H9 (cell line): ENCODE measurements at regions not wholly inside any gene's neighbourhood (a gene's known extent, or its start where the extent isn't known, plus 50 kb on each side); places are given as distances from the start of the nearest gene placed in this dataset.

Source experiments
- DNase-seq: peaks from one replicate; pipeline ENCODE4 v3.0.0-alpha.2; 2017
- H2AFZ ChIP-seq: one replicate; pipeline ENCODE4 v1.6.1; 2013; ENCODE audit warnings: mild to moderate bottlenecking, low read length, control low read depth, moderate library complexity
- H2AK5ac ChIP-seq: 2 replicates; pipeline ENCODE4 v1.6.1; 2013; ENCODE audit warnings: low read length, control low read depth, mixed read lengths; ENCODE audit not compliant: insufficient read length
- H2BK120ac ChIP-seq: one replicate; pipeline ENCODE4 v1.6.1; 2013; ENCODE audit warnings: low read depth, mild to moderate bottlenecking, low read length, control low read depth, inconsistent platforms; ENCODE audit not compliant: poor library complexity, severe bottlenecking
- H2BK12ac ChIP-seq: 2 replicates; pipeline ENCODE4 v1.6.1; 2013; ENCODE audit warnings: low read length, control low read depth, mixed read lengths, low read depth; ENCODE audit not compliant: insufficient read length
- H2BK15ac ChIP-seq: 2 replicates; pipeline ENCODE4 v1.6.1; 2013; ENCODE audit warnings: low read depth, low read length, control low read depth
- H2BK20ac ChIP-seq: one replicate; pipeline ENCODE4 v1.6.1; 2013; ENCODE audit warnings: low read depth, mild to moderate bottlenecking, low read length, control low read depth, inconsistent platforms; ENCODE audit not compliant: poor library complexity, severe bottlenecking
- H2BK5ac ChIP-seq: 2 replicates; pipeline ENCODE4 v1.6.1; 2013; ENCODE audit warnings: low read length, control low read depth, mixed read lengths; ENCODE audit not compliant: insufficient read length
- H3K14ac ChIP-seq: 2 replicates; pipeline ENCODE4 v1.6.1; 2013; ENCODE audit warnings: low read length, control low read depth; ENCODE audit not compliant: insufficient read depth
- H3K18ac ChIP-seq: 2 replicates; pipeline ENCODE4 v1.6.1; 2013; ENCODE audit warnings: low read depth, mild to moderate bottlenecking, mixed read lengths, low read length, control low read depth; ENCODE audit not compliant: insufficient read length
- H3K23ac ChIP-seq: 2 replicates; pipeline ENCODE4 v1.6.1; 2013; ENCODE audit warnings: low read length, control low read depth, mixed read lengths, low read depth; ENCODE audit not compliant: insufficient read length
- H3K23me2 ChIP-seq: 2 replicates; pipeline ENCODE4 v1.6.1; 2013; ENCODE audit warnings: low read depth, mild to moderate bottlenecking, mixed read lengths, low read length, control low read depth; ENCODE audit not compliant: insufficient read length, poor library complexity, severe bottlenecking
- H3K27ac ChIP-seq: 2 replicates; pipeline ENCODE4 v1.5.1; 2013; ENCODE audit warnings: low read length, control low read depth, mixed read lengths, low read depth; ENCODE audit not compliant: insufficient read length
- H3K27me3 ChIP-seq: 2 replicates; pipeline ENCODE4 v1.6.1; 2013; ENCODE audit warnings: low read length, control low read depth, inconsistent platforms; ENCODE audit not compliant: insufficient read depth
- H3K4ac ChIP-seq: 2 replicates; pipeline ENCODE4 v1.6.1; 2013; ENCODE audit warnings: low read depth, mild to moderate bottlenecking, control low read depth, inconsistent platforms, low read length, moderate library complexity
- H3K4me1 ChIP-seq: 2 replicates; pipeline ENCODE4 v1.6.1; 2013; ENCODE audit warnings: low read length, control low read depth, inconsistent platforms; ENCODE audit not compliant: insufficient read depth
- H3K4me2 ChIP-seq: 2 replicates; pipeline ENCODE4 v1.6.1; 2013; ENCODE audit warnings: low read length, control low read depth, mixed read lengths; ENCODE audit not compliant: insufficient read length, insufficient read depth
- H3K56ac ChIP-seq: 2 replicates; pipeline ENCODE4 v1.6.1; 2013; ENCODE audit warnings: low read depth, mild to moderate bottlenecking, mixed read lengths, low read length, control low read depth; ENCODE audit not compliant: insufficient read length
- H3K79me1 ChIP-seq: 2 replicates; pipeline ENCODE4 v1.6.1; 2013; ENCODE audit warnings: low read depth, mild to moderate bottlenecking, moderate library complexity, low read length, control low read depth, inconsistent platforms; ENCODE audit not compliant: insufficient read depth, poor library complexity, severe bottlenecking
- H3K79me2 ChIP-seq: 2 replicates; pipeline ENCODE4 v1.6.1; 2013; ENCODE audit warnings: low read length, control low read depth, inconsistent platforms; ENCODE audit not compliant: insufficient read depth
- H3K9ac ChIP-seq: 2 replicates; pipeline ENCODE4 v1.6.1; 2013; ENCODE audit warnings: low read length, control low read depth, mixed read lengths; ENCODE audit not compliant: insufficient read length; ENCODE audit errors: extremely low read depth
- H3K9me3 ChIP-seq: one replicate; pipeline ENCODE4 v1.6.1; 2013; ENCODE audit warnings: low read depth, low read length, inconsistent platforms; ENCODE audit not compliant: control insufficient read depth
- H3T11ph ChIP-seq: one replicate; pipeline ENCODE4 v1.6.1; 2013; ENCODE audit warnings: mild to moderate bottlenecking, low read length, control low read depth, inconsistent platforms
- H4K20me1 ChIP-seq: one replicate; pipeline ENCODE4 v1.6.1; 2013; ENCODE audit not compliant: control insufficient read depth, insufficient read length, insufficient read depth
- H4K5ac ChIP-seq: 2 replicates; pipeline ENCODE4 v1.6.1; 2013; ENCODE audit warnings: low read depth, mild to moderate bottlenecking, mixed read lengths, low read length, control low read depth; ENCODE audit not compliant: insufficient read length
- H4K8ac ChIP-seq: replicated peaks from 2 replicates; pipeline ENCODE4 v1.6.1; 2013; ENCODE audit warnings: low read length, control low read depth, mixed read lengths, low read depth; ENCODE audit not compliant: insufficient read length
- H4K91ac ChIP-seq: 2 replicates; pipeline ENCODE4 v1.6.1; 2013; ENCODE audit warnings: low read depth, mild to moderate bottlenecking, moderate library complexity, mixed read lengths, low read length, control low read depth; ENCODE audit not compliant: insufficient read length
- H3K27ac Mint-ChIP-seq, 3 experiments: 2 replicates in 2 of 3; 3 replicates in 1 of 3; pipeline ENCODE4 v1.8.0; 2020 to 2021; ENCODE audit warnings: mixed read lengths in 3 of 3, mild to moderate bottlenecking in 1 of 3, moderate library complexity in 1 of 3
- H3K27me3 Mint-ChIP-seq: 2 replicates; pipeline ENCODE4 v1.8.0; 2021; ENCODE audit warnings: low read depth, mild to moderate bottlenecking, moderate library complexity, mixed read lengths
- H3K36me3 Mint-ChIP-seq, 3 experiments: 2 replicates in 2 of 3; 3 replicates in 1 of 3; pipeline ENCODE4 v1.8.0; 2020 to 2021; ENCODE audit warnings: low read depth in 3 of 3, mixed read lengths in 3 of 3; ENCODE audit not compliant: insufficient read depth in 1 of 3
- H3K4me1 Mint-ChIP-seq, 2 experiments: 2 replicates each; pipeline ENCODE4 v1.8.0; 2020; ENCODE audit warnings: mixed read lengths in 2 of 2
- H3K4me3 Mint-ChIP-seq, 2 experiments: 2 replicates in 1 of 2; 3 replicates in 1 of 2; pipeline ENCODE4 v1.8.0; 2020 to 2021; ENCODE audit warnings: mild to moderate bottlenecking in 2 of 2, mixed read lengths in 2 of 2, moderate library complexity in 1 of 2
- H3K9me3 Mint-ChIP-seq, 2 experiments: 2 replicates in 1 of 2; 3 replicates in 1 of 2; pipeline ENCODE4 v1.8.0; 2020; ENCODE audit warnings: mild to moderate bottlenecking in 2 of 2, mixed read lengths in 2 of 2, moderate library complexity in 1 of 2
- WGBS: extraction: QIAGEN DNeasy Blood & Tissue Kit; methylation state at CpG from one replicate; pipeline ENCODE4 v1.1.7; 2013; ENCODE audit warnings: missing lambda C conversion rate, low lambda C conversion rate, mixed read lengths; ENCODE audit not compliant: insufficient read length; ENCODE audit errors: extremely low coverage; 5-methylcytosine and 5-hydroxymethylcytosine counted together
- TF ChIP-seq, protein P1 (sequence below): fragments of 200-600 bp; sonication (generic); conservative IDR thresholded peaks from 3 replicates; pipeline ENCODE4 v1.8.0; 2021; ENCODE audit warnings: antibody characterized with exemption, mild to moderate bottlenecking

DNA sequence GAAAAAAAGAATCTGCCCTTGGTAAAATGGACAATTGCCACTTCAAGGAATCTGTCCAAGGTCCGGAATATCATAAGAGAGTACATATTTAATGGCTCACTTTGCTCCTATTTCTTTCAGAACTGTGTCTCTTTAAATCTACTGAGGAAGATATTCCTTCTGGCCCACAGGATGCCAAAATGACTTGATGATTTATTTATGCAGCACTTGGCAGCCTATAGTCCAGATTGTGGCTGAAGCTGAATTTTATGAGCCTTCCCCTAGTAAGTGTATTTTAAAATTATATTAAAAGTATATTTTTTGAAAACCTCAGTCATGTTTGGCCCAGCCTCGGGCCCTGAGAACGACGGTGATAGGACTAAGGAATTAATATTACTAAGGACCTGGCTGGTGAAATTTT, 465.1 kb upstream of the HNRNPA3 start:
- Histone ChIP-seq H2BK120ac (no peak overlapping the region), H2BK15ac (no peak overlapping the region), H2AK5ac (no peak overlapping the region), H3K23ac (no peak overlapping the region), H3K23me2 (no peaks in the 10 kb centered on the region), H3K9ac (no peak overlapping the region), H2BK12ac (no peak overlapping the region), H3K14ac (no peak overlapping the region), H3K27ac (no peak overlapping the region), H3K79me2 (no peaks in the 10 kb centered on the region), H3K79me1 (no peaks in the 10 kb centered on the region), H2AFZ (no peak overlapping the region), H3K18ac (no peak overlapping the region), H3K9me3 (no peaks in the 10 kb centered on the region), H4K91ac (no peak overlapping the region), H3T11ph (no peak overlapping the region), H4K8ac (no peak overlapping the region), H3K4me1 (peaks cover 13% of the 10 kb centered on the region), H3K27me3 (no peaks in the 10 kb centered on the region), H3K4ac (no peak overlapping the region), H2BK5ac (no peak overlapping the region), H4K20me1 (no peaks in the 10 kb centered on the region), H4K5ac (no peak overlapping the region), H3K4me2 (no peak overlapping the region), H2BK20ac (no peak overlapping the region), H3K56ac (no peak overlapping the region)
- Mint-ChIP-seq H3K36me3 (no peaks in the 10 kb centered on the region), H3K27ac (0 out of 7 replicates have a peak overlapping the region, but pooled peaks of 1 of the 3 experiments have one; percentile 98), H3K27me3 (no peaks in the 10 kb centered on the region), H3K4me1 (peaks cover 58 to 59% of the 10 kb centered on the region in 2 experiments), H3K9me3 (no peaks in the 10 kb centered on the region), H3K4me3 (no peak overlapping the region)
- DNase-seq = no peak
- WGBS = no CpG with 5 or more reads among the region's 4 CpGs
- TF ChIP-seq, protein P1, sequence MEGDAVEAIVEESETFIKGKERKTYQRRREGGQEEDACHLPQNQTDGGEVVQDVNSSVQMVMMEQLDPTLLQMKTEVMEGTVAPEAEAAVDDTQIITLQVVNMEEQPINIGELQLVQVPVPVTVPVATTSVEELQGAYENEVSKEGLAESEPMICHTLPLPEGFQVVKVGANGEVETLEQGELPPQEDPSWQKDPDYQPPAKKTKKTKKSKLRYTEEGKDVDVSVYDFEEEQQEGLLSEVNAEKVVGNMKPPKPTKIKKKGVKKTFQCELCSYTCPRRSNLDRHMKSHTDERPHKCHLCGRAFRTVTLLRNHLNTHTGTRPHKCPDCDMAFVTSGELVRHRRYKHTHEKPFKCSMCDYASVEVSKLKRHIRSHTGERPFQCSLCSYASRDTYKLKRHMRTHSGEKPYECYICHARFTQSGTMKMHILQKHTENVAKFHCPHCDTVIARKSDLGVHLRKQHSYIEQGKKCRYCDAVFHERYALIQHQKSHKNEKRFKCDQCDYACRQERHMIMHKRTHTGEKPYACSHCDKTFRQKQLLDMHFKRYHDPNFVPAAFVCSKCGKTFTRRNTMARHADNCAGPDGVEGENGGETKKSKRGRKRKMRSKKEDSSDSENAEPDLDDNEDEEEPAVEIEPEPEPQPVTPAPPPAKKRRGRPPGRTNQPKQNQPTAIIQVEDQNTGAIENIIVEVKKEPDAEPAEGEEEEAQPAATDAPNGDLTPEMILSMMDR = no peak
